ENCODE measurements at regions not wholly inside any gene's neighbourhood (a gene's known extent, or its start where the extent isn't known, plus 50 kb on each side); places are given as distances from the start of the nearest gene placed in this dataset.

DNA sequence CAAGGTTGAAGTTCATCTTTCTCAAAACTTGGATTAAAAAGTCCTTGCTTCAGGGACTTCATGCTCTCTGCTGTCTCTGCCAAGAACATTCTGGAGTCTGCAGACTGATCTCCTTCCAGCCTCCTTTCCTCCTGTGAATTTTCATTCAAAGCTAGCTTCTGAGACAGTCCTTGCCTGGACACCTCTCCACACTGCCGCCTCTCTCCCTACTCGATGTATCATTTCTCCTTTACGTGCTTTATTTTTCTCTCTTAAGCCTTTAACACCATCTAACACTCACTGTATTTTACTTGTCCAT lies 238.8 kb downstream of the COL4A1 start:
- no peak for FAIRE-seq
- DNase-seq (ENCODE audit: insufficient read length, low spot score): no peak
- TF ChIP-seq, protein P1, sequence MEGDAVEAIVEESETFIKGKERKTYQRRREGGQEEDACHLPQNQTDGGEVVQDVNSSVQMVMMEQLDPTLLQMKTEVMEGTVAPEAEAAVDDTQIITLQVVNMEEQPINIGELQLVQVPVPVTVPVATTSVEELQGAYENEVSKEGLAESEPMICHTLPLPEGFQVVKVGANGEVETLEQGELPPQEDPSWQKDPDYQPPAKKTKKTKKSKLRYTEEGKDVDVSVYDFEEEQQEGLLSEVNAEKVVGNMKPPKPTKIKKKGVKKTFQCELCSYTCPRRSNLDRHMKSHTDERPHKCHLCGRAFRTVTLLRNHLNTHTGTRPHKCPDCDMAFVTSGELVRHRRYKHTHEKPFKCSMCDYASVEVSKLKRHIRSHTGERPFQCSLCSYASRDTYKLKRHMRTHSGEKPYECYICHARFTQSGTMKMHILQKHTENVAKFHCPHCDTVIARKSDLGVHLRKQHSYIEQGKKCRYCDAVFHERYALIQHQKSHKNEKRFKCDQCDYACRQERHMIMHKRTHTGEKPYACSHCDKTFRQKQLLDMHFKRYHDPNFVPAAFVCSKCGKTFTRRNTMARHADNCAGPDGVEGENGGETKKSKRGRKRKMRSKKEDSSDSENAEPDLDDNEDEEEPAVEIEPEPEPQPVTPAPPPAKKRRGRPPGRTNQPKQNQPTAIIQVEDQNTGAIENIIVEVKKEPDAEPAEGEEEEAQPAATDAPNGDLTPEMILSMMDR (IDR thresholded peaks at IDR 0.05; ENCODE audit: insufficient read depth, missing control alignments): no peak

DNA sequence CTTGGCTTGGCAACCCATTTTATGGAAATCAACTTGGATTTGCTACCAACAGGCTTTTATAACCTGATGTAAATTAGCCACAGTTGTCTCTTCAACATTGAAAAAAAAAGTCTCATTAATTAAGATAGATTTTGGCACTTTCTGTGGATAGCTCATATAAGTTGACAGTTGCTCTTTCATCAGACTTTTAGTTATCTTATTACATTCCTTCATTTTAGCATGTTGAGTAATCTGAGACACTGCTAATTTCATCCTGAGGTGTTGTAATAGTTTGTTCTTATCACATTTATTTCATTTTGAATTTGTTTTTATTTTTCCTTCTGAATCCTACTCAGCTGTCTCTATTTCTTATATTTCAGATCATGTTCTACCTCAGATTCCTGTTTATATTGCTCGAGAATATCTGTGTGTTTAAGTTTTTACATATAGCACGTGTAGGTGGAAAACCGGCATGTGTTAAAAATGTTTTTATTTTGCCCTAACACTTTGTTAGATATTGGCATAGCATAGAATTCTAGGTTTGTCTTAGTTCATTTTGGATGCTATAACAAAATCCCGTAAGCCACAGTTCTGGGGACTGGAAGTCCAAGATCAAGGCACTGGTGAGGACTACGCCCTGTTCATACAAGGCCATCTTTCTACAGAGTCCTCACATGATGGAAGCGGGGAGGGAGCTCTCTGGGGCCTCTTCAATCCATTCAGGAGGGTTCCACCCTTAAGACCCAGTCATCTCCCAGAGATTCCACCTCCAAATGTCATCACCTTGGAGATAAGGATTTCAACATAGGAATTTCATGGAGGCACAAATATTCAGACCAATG lies 239.4 kb downstream of the COL4A1 start:
- FAIRE-seq (no peak), DNase-seq (ENCODE audit: insufficient read length, low spot score) (no peak)
- TF ChIP-seq, protein P1 (IDR thresholded peaks at IDR 0.05; ENCODE audit: insufficient read depth, missing control alignments): no peak

DNA sequence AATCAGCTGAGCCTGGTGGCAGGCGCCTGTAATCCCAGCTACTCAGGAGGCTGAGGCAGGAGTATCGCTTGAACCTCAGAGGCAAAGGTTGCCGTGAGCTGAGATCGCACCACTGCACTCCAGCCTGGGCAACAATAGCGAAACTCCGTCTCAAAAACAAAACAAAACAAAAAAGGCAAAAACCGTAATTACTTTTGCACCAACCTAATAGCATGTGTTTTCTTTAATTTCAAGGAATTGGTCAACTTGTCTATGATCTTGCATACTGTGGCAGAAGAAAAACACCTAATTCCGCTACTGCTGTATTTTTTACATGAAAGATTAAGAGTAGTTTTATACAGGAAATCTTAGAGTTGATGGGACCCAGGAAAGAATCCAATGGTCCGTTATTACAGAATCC lies 241.2 kb downstream of the COL4A1 start:
- DNase-seq (ENCODE audit: insufficient read length, low spot score): no peak
- no peak for FAIRE-seq
- TF ChIP-seq, protein P1 (IDR thresholded peaks at IDR 0.05; ENCODE audit: insufficient read depth, missing control alignments): no peak

DNA sequence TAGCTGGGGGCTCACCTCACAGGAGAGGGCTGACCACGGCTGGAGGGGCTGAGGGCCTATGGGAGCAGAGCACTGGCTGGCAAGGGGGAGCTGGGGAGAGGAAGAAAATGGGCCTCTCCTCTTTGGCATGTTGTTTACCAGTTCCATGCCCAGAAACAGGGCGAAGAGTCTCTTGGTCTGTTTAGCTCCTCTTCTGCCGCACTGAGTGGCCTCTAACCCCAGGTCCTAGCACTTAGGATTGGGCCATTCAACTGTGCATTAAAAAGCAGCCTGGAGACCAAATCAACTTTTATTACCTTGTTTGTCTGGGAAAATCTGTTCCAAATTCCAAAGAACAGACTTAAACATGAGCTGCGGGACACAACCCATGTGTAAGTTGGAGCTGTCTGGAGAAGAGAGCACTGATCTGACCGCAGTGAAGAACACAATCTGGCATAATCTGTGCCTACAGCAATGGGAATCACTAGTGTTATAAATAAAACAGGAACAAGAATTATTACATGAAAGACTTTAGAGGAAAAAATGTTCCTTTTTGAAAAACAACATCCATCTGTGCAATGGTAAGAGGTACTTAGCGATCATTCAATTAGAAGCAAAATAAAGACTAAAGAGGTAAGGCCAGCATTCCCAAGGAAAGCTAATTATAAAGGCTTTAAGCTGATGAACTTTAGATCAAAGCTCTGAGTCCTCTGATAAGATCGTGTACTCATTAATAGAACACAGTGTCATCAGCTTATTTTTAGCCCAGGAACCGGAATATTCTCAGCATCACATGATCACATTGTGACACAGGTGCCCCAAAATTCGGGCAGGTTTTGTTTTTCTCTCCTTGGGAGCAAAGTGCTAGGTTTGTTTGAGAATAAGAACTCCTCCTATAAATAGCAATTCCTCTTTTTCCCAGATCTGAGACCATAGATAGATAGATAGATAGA lies 243.2 kb downstream of the COL4A1 start:
- DNase-seq (ENCODE audit: insufficient read length, low spot score): no peak
- TF ChIP-seq, protein P1 (IDR thresholded peaks at IDR 0.05; ENCODE audit: insufficient read depth, missing control alignments): no peak
- FAIRE-seq: peak; percentile 53

DNA sequence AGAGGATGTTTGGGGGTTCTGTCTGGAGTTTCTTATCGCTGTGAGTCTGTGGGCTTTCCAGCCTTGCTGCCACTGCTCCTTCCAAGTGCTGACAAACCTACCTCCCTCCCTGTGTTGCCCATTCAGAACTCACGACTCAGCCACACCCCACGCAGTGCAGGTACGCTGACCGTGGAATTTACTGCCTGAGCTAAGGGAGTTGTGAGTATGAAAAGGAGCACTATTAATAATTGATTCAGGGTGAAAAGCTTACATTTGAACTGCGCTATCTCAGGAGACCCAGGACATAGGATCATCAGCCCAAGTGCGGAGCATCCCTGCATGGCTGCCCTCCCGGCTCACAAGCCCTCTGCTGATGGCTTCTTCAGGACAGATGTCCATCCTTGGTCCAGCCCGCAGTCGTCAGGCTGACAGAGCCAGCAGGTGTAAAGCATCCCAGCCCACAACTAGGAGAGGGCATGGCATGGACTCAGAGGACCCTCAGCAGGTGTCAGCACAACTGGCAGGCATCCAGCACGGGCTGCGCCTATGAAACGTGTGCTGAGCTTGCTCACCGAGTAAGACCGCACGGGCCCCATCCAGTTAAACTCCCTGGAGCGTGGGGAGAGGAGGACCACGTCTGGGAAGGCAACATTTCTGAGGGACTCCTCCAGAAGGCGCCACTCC lies 244.0 kb downstream of the COL4A1 start:
- no peak for FAIRE-seq
- TF ChIP-seq, protein P1 (IDR thresholded peaks at IDR 0.05; ENCODE audit: insufficient read depth, missing control alignments): no peak
- DNase-seq (ENCODE audit: insufficient read length, low spot score): no peak

DNA sequence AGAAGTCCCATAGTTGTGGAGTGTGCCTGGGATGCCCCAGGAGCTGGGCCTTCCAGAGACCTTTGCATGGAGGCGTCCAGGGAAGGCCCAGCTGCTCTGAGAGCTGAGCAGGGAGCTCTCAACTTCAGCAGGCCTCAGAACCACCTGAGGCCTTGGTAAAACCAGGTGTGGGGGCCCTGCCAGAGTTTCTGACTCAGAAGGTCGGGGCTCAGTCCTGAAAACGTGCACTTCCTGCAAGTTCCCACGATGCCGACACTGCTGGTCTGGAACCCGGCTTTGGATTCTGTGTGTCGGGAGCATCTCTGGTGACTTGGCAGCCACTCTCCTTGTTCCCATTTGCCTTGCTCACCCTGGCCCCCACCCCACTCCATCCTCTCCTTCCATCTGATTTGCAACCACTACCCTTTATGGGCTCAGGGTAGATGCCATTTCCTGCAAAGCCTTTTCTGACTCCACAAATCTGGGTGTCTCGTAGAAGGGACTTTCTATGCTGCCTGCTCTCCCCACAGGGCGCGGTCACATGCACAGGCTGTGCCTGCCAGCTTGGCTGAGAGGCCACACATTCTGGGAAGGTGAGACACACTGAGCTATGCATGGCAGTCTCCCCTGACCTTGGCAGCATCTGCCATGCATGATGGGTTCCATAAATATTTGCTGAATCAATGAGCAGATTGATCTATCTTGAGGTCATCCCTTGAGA lies 244.7 kb downstream of the COL4A1 start:
- DNase-seq (ENCODE audit: insufficient read length, low spot score) (no peak), FAIRE-seq (no peak)
- TF ChIP-seq, protein P1 (IDR thresholded peaks at IDR 0.05; ENCODE audit: insufficient read depth, missing control alignments): no peak
